B cell (primary cell): ENCODE measurements at regions not wholly inside any gene's neighbourhood (a gene's known extent, or its start where the extent isn't known, plus 50 kb on each side); places are given as distances from the start of the nearest gene placed in this dataset.

Experiments
- ATAC-seq: fragments of 200-7000 bp; cut with Tn5 transposase; one replicate; pipeline ENCODE4 v1.10.0; 2021; ENCODE audit warnings: low read depth, mild to moderate bottlenecking, moderate number of reproducible peaks, moderate library complexity
- CTCF ChIA-PET: fragments of 350-600 bp; sonication (Branson Sonifier 250); formaldehyde crosslinking; loops from one replicate; lab custom pipeline; 2021; ENCODE audit warnings: antibody characterized with exemption, inconsistent platforms; lab: Charles Lee
- POLR2A ChIA-PET: fragments of 350-600 bp; sonication (Branson Sonifier 250); formaldehyde crosslinking; loops from one replicate; lab custom pipeline; 2021; ENCODE audit warnings: antibody characterized with exemption; lab: Charles Lee
- DNase-seq: peaks from one replicate; pipeline ENCODE4 v3.0.0; 2013
- H2AFZ ChIP-seq: 2 replicates; pipeline ENCODE4 v1.6.1; 2012; ENCODE audit warnings: mild to moderate bottlenecking, low read depth, low read length; ENCODE audit not compliant: insufficient read depth, poor library complexity, severe bottlenecking
- H3K27ac ChIP-seq, 2 donors: 1 replicate in 1 of 2; 2 replicates in 1 of 2; pipeline ENCODE4 v1.5.1; 2012 to 2013; ENCODE audit warnings: low read length in 2 of 2, mild to moderate bottlenecking in 2 of 2, moderate library complexity in 1 of 2
- H3K27me3 ChIP-seq, 4 experiments: fragments of 200-600 bp in 1 of 4; sonication (generic) in 1 of 4; replicated peaks in 1 of 4; 1 replicate in 2 of 4; 2 replicates in 2 of 4; pipeline versions ENCODE4 v1.6.1 to v1.7.0; 2013 to 2016; ENCODE audit warnings: low read length in 3 of 4, mild to moderate bottlenecking in 2 of 4, mixed read lengths in 1 of 4, moderate library complexity in 1 of 4; ENCODE audit not compliant: insufficient read depth in 4 of 4, control insufficient read depth in 3 of 4; ENCODE audit errors: control extremely low read depth in 1 of 4
- H3K36me3 ChIP-seq, 2 experiments: replicated peaks in 1 of 2; 1 replicate in 1 of 2; 2 replicates in 1 of 2; pipeline versions ENCODE4 v1.6.1 to v1.7.1; 2013; ENCODE audit warnings: low read length in 1 of 2; ENCODE audit not compliant: insufficient read depth in 2 of 2, control insufficient read depth in 1 of 2; ENCODE audit errors: control extremely low read depth in 1 of 2, extremely low read depth in 1 of 2
- H3K4me1 ChIP-seq, 2 donors: fragments of 200-600 bp in 1 of 2; sonication (generic) in 1 of 2; 1 replicate in 1 of 2; 2 replicates in 1 of 2; pipeline versions ENCODE4 v1.5.1 to v1.6.1; 2013 to 2017; ENCODE audit warnings: low read length in 2 of 2; ENCODE audit not compliant: control insufficient read depth in 2 of 2, insufficient read depth in 2 of 2
- H3K4me2 ChIP-seq: replicated peaks from 2 replicates; pipeline ENCODE3; 2012; ENCODE audit warnings: mild to moderate bottlenecking, low read depth, low read length; ENCODE audit not compliant: poor library complexity, severe bottlenecking
- H3K4me3 ChIP-seq, 5 experiments: fragments of 200-600 bp in 1 of 5; sonication (generic) in 1 of 5; 1 replicate in 3 of 5; 2 replicates in 2 of 5; pipeline versions ENCODE4 v1.5.1 to v1.7.0; 2011 to 2016; ENCODE audit warnings: low read length in 4 of 5, mild to moderate bottlenecking in 4 of 5, low read depth in 2 of 5, control low read depth in 1 of 5, moderate library complexity in 1 of 5; ENCODE audit not compliant: insufficient read depth in 1 of 5; ENCODE audit errors: control extremely low read depth in 1 of 5, extremely low read depth in 1 of 5
- H3K79me2 ChIP-seq: fragments of 200-600 bp; sonication (generic); one replicate; pipeline ENCODE4 v1.6.0; 2016; ENCODE audit warnings: low read length; ENCODE audit not compliant: control insufficient read depth, insufficient read depth
- H3K9ac ChIP-seq: fragments of 200-600 bp; sonication (generic); 2 replicates; pipeline ENCODE4 v1.6.1; 2017; ENCODE audit warnings: mild to moderate bottlenecking, low read length, moderate library complexity
- H3K9me3 ChIP-seq, 3 donors: one replicate each; pipeline versions ENCODE4 v1.6.1 to v1.7.1; 2013; ENCODE audit warnings: low read length in 2 of 3; ENCODE audit not compliant: control insufficient read depth in 2 of 3, insufficient read depth in 1 of 3; ENCODE audit errors: control extremely low read depth in 1 of 3
- H4K20me1 ChIP-seq: 2 replicates; pipeline ENCODE4 v1.6.0; 2012; ENCODE audit warnings: mild to moderate bottlenecking, low read length; ENCODE audit not compliant: insufficient read depth, control insufficient read depth, poor library complexity, severe bottlenecking
- H3K27ac Mint-ChIP-seq: one replicate; pipeline ENCODE4 v1.8.0; 2021; ENCODE audit warnings: mixed read lengths
- H3K27me3 Mint-ChIP-seq: one replicate; pipeline ENCODE4 v1.8.0; 2021; ENCODE audit warnings: mixed read lengths
- H3K4me1 Mint-ChIP-seq: one replicate; pipeline ENCODE4 v1.8.0; 2021; ENCODE audit warnings: mixed read lengths
- H3K4me3 Mint-ChIP-seq: one replicate; pipeline ENCODE4 v1.8.0; 2021; ENCODE audit warnings: mixed read lengths
- H3K9me3 Mint-ChIP-seq: one replicate; pipeline ENCODE4 v1.8.0; 2022; ENCODE audit warnings: mixed read lengths; ENCODE audit not compliant: insufficient read depth
- CTCF ChIP-seq: fragments of 200-600 bp; IDR thresholded peaks from one replicate; pipeline ENCODE4 v1.8.0; 2022; ENCODE audit warnings: antibody characterized with exemption, mild to moderate bottlenecking
- EZH2 ChIP-seq: IDR thresholded peaks from 2 replicates; pipeline ENCODE4 v1.6.1; 2012; ENCODE audit warnings: borderline replicate concordance, low read depth, mild to moderate bottlenecking, moderate library complexity, low read length; ENCODE audit not compliant: insufficient read depth, poor library complexity, severe bottlenecking
- WGBS: methylation state at CpG from one replicate; pipeline ENCODE4 v1.1.5; 2013; ENCODE audit warnings: missing lambda C conversion rate; ENCODE audit not compliant: insufficient coverage; 5-methylcytosine and 5-hydroxymethylcytosine counted together
- intact Hi-C: fragments of 100-400 bp; cut with micrococcal nuclease; formaldehyde crosslinking; loops from one replicate; pipeline ENCODE4 v1.10.0; 2022

GRCh38 chr18:38362286-38362792, 796.7 kb upstream of the CELF4 start:
- ATAC-seq = no peak
- H3K4me2 ChIP-seq = no peak overlapping the region
- ChIA-PET CTCF (no interaction called here), POLR2A (no interaction called here)
- 88% methylated on average over 1 of the region's 2 CpGs for WGBS
- H3K9me3 ChIP-seq = peaks cover 0 to 4% (median 0%) of the 10 kb centered on the region in 3 donors
- no peak overlapping the region for H2AFZ ChIP-seq
- no peak overlapping the region for H3K9ac ChIP-seq
- H3K27ac ChIP-seq = no peak overlapping the region
- H4K20me1 ChIP-seq = no peaks in the 10 kb centered on the region
- H3K27me3 ChIP-seq = no peaks in the 10 kb centered on the region
- TF ChIP-seq CTCF (no peak), EZH2 (no peak)
- Mint-ChIP-seq H3K4me3 (no peak overlapping the region), H3K27ac (no peak overlapping the region), H3K9me3 (no peaks in the 10 kb centered on the region), H3K4me1 (no peaks in the 10 kb centered on the region), H3K27me3 (no peaks in the 10 kb centered on the region)
- DNase-seq = no peak
- no peaks in the 10 kb centered on the region for H3K79me2 ChIP-seq
- H3K36me3 ChIP-seq = no peaks in the 10 kb centered on the region
- H3K4me3 ChIP-seq = no peak overlapping the region
- H3K4me1 ChIP-seq = no peaks in the 10 kb centered on the region
- intact Hi-C loops = no loop called here

GRCh38 chr18:38358805-38359657, 793.4 kb upstream of the CELF4 start:
- H3K27ac ChIP-seq = no peak overlapping the region
- no peak for TF ChIP-seq EZH2
- no peak for TF ChIP-seq CTCF
- H3K27ac Mint-ChIP-seq = no peak overlapping the region
- H3K4me3 Mint-ChIP-seq = no peak overlapping the region
- POLR2A ChIA-PET = no interaction called here
- H4K20me1 ChIP-seq = no peaks in the 10 kb centered on the region
- CTCF ChIA-PET = no interaction called here
- no peak overlapping the region for H3K9ac ChIP-seq
- H3K79me2 ChIP-seq = no peaks in the 10 kb centered on the region
- no peaks in the 10 kb centered on the region for H3K27me3 ChIP-seq
- H3K4me1 Mint-ChIP-seq = no peaks in the 10 kb centered on the region
- peaks cover 0 to 4% (median 0%) of the 10 kb centered on the region in 3 donors for H3K9me3 ChIP-seq
- no peak overlapping the region for H3K4me3 ChIP-seq
- no peaks in the 10 kb centered on the region for H3K36me3 ChIP-seq
- 91% methylated on average over 9 of the region's 11 CpGs for WGBS
- H3K4me1 ChIP-seq = no peaks in the 10 kb centered on the region
- H3K4me2 ChIP-seq = no peak overlapping the region
- intact Hi-C loops = no loop called here
- H3K27me3 Mint-ChIP-seq = no peaks in the 10 kb centered on the region
- no peaks in the 10 kb centered on the region for H3K9me3 Mint-ChIP-seq
- H2AFZ ChIP-seq = no peak overlapping the region
- DNase-seq = no peak
- ATAC-seq = no peak
